OCI-LY7 (cell line): ENCODE measurements at regions not wholly inside any gene's neighbourhood (a gene's known extent, or its start where the extent isn't known, plus 50 kb on each side); places are given as distances from the start of the nearest gene placed in this dataset.

Experiments
- CTCF ChIP-seq: fragments of 200-600 bp; sonication (generic); conservative IDR thresholded peaks from 2 replicates; pipeline ENCODE4 v1.5.1; 2014; ENCODE audit warnings: mild to moderate bottlenecking, antibody characterized with exemption, low read length, moderate library complexity, mixed read lengths
- EZH2phosphoT487 ChIP-seq: fragments of 200-600 bp; sonication (generic); IDR thresholded peaks from 2 replicates; pipeline ENCODE4 v1.6.1; 2018; ENCODE audit warnings: low read depth, borderline replicate concordance, mild to moderate bottlenecking, mixed run types, antibody characterized with exemption, low read length, moderate library complexity, mixed read lengths

DNA sequence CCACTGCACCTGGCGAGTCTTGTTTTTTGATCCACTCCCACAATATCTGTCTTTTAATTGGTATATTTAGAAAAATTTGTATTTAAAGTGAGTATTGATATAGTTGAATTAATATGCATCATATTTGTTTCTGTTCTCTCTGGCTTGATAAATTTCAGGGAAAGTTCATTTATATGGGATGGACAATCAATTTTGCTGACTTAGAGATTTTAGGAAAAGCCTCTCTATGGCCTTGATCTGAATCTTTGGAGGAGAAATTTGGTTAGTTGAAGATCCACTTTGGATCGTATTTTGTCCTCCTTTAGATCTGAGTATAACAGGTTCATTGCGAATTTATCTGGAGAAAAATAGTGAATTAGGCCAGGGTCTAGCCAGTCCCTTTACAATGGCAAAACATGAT is 67.2 kb downstream of the SPRY2 start:
- TF ChIP-seq CTCF (no peak), EZH2phosphoT487 (no peak)
